ENCODE measurements at regions not wholly inside any gene's neighbourhood (a gene's known extent, or its start where the extent isn't known, plus 50 kb on each side); places are given as distances from the start of the nearest gene placed in this dataset.

DNA sequence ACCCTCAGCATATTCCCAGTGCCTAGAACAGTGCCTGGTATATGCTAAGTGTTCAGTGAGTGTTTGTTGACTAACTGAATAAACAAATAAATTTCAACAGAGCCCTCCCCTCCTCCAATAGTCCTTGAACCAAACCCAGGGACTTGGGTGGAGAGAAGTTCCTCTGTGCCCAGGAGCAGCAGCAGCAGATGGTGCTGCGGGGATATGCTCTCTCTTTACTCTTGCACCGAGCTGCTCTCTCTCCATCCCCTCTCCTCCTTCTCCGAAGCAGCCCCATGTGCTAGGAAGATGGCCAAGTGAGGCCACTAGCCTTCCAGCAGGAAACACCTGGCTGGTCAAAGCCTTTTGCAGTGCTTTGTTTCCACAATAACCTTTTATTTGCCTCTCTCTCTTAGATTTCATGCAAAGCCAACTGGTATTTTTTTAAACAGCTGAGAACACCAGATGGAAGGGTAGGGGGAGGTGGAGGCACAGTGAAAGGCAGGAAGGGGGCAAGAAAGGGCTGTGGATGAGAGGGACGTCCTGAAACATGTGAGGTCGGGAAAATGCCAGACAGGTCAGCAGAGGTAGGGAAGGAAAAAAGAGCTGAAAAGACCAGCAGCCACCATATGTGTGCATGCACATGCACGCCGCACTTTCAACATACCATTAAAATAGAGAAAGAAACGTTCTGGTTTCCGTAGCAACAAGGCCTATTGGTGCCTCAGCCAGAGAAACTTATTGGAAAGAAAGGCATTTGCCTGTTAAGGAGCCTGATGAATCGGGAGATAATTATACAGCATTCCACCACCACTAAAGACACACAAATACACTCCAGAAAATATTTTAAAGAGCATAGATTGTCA is 78.9 kb downstream of the EMP1 start:
- peak; percentile 18 for DNase-seq

DNA sequence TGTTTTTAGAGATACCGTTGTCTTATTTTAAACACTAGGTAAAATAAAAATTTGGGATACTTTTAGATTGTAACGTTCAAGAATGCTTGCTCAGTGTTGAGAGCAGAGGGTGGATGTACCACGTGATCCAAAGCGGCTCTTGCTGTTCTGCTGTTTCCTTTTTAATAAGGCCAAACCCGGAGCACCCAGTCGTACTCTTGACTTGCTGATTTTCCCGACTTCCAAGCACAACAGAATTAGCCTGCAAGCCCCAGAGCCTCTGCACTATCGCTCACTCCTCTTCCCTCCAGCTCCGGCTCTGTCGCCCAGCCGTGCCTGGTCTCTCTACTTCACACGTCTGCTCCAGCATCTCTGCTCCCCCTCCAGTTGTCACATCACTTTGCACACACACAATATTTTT is 77.3 kb downstream of the EMP1 start:
- DNase-seq, result no peak

DNA sequence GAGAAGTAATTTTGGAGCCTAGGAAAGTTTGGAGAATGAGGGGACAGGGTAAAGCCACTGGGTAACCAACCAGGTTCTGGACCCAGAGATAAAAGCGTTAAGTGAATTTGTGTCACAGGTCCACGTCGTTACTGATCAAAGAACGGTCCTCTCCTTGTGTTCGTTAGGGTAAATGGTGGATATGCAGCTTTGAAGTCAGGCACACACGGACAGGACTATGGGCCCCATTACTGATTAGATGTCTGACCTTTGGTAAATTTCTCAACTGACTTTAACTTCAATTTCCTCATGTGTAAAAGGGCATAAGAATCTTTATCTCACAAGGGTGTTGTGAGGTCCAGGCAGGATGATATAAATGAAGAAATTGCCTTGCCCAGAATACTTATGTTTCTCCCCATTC is 76.6 kb downstream of the EMP1 start:
- no peak for DNase-seq

DNA sequence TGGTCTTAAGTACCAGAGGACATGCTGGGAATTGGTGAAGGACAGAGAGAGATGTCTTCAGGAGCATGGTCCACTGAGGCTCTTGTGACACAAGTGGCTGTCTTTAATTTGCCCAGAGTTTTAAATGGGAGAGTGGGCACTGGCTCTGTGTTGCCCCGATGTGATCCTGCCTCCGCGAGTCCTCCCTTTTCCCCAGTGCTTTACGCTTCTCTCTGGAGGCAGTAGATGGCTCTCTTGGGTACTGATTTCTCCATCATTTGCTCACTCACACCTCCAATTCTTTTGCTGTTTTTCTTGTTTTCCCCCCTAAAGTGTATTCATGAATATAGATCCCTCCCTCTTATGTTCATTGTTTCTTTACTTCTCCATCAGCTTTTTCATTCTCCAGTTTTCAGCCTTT is 74.3 kb downstream of the EMP1 start:
- DNase-seq, result no peak
